NB4 (cell line): ENCODE measurements at regions not wholly inside any gene's neighbourhood (a gene's known extent, or its start where the extent isn't known, plus 50 kb on each side); places are given as distances from the start of the nearest gene placed in this dataset.

Experiments
- DNase-seq: peaks from one replicate; pipeline ENCODE4 v3.0.0; 2010; ENCODE audit warnings: low read depth
- H3K4me3 ChIP-seq: one replicate; pipeline ENCODE4 v1.5.1; 2011; ENCODE audit warnings: mild to moderate bottlenecking, low read depth, low read length, moderate library complexity
- MAX ChIP-seq: IDR thresholded peaks from 2 replicates; pipeline ENCODE4 v1.6.1; 2011; ENCODE audit warnings: low read depth, low read length
- MYC ChIP-seq: IDR thresholded peaks from 2 replicates; pipeline ENCODE4 v1.6.1; 2011; ENCODE audit warnings: low read depth, low read length
- POLR2A ChIP-seq: IDR thresholded peaks from 2 replicates; pipeline ENCODE4 v1.6.1; 2011; ENCODE audit warnings: mild to moderate bottlenecking; ENCODE audit not compliant: insufficient read length; ENCODE audit errors: extremely low read depth
- TF ChIP-seq, protein P1 (sequence below): IDR thresholded peaks from one replicate; pipeline ENCODE4 v1.5.1; 2012; ENCODE audit warnings: low read depth, low read length

DNA sequence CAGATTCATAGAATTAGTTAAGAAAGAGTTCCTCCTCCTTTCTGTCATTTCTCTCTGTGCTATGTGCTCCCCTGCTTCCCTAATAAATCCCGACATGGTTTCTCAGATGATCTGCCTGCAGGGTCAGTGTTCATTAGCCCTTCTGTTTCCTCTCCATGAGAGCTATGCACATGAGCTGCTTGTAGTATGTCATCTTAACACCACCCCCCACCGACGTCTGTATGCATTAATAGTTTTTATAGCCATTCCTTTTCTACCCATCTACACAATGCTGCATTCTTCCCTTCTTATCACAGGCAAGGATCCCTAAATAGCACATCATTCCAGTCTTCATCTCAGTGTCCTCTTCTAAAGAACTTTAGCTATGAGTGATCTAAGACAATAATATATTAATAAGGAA lies 809.1 kb downstream of the ANKRD7 start:
- TF ChIP-seq, protein P1, sequence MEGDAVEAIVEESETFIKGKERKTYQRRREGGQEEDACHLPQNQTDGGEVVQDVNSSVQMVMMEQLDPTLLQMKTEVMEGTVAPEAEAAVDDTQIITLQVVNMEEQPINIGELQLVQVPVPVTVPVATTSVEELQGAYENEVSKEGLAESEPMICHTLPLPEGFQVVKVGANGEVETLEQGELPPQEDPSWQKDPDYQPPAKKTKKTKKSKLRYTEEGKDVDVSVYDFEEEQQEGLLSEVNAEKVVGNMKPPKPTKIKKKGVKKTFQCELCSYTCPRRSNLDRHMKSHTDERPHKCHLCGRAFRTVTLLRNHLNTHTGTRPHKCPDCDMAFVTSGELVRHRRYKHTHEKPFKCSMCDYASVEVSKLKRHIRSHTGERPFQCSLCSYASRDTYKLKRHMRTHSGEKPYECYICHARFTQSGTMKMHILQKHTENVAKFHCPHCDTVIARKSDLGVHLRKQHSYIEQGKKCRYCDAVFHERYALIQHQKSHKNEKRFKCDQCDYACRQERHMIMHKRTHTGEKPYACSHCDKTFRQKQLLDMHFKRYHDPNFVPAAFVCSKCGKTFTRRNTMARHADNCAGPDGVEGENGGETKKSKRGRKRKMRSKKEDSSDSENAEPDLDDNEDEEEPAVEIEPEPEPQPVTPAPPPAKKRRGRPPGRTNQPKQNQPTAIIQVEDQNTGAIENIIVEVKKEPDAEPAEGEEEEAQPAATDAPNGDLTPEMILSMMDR: no peak
- TF ChIP-seq MYC: no peak
- no peak for TF ChIP-seq MAX
- TF ChIP-seq POLR2A: no peak
- H3K4me3 ChIP-seq: no peak overlapping the region
- no peak for DNase-seq

- H3K4me3 ChIP-seq: no peak overlapping the region
- DNase-seq: no peak
- no peak for TF ChIP-seq MYC
- TF ChIP-seq, protein P1: no peak
- TF ChIP-seq MAX: no peak
- TF ChIP-seq POLR2A: no peak
Measured at GRCh38 chr7:119037941-119038340, 813.4 kb downstream of the ANKRD7 start.

GRCh38 chr7:119046068-119046467 lies 821.6 kb downstream of the ANKRD7 start:
- DNase-seq: no peak
- TF ChIP-seq, protein P1: no peak
- TF ChIP-seq MAX: no peak
- TF ChIP-seq POLR2A: no peak
- TF ChIP-seq MYC: no peak
- H3K4me3 ChIP-seq: no peak overlapping the region

GRCh38 chr7:119065966-119066365 lies 841.5 kb downstream of the ANKRD7 start:
- TF ChIP-seq POLR2A: no peak
- TF ChIP-seq MYC: no peak
- TF ChIP-seq, protein P1: no peak
- TF ChIP-seq MAX: no peak
- H3K4me3 ChIP-seq: no peak overlapping the region
- no peak for DNase-seq

GRCh38 chr7:119086026-119086425 lies 861.5 kb downstream of the ANKRD7 start:
- TF ChIP-seq, protein P1: no peak
- TF ChIP-seq MYC (no peak), MAX (no peak), POLR2A (no peak)
- no peak overlapping the region for H3K4me3 ChIP-seq
- DNase-seq: no peak

DNA sequence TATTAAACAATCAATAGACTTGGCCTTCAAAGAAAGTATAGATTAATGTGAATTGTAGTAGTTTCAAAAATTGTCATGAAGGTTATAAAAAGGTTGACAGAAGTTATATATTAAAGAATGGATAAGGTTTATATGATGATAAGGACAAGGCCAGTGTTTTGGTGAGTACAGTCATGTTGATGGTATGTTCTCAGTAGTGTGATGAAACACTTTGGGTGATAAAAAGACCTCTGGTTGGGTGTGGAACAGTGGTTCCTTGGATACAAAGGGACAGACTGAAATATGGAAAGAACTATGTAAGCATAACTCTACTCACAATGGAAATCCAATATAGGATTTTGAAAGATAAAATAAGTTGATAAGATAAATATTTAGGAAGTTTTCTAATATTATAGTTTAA lies 866.3 kb downstream of the ANKRD7 start:
- no peak overlapping the region for H3K4me3 ChIP-seq
- DNase-seq: no peak

More for the DNA sequence above, 866.3 kb downstream of the ANKRD7 start:
- TF ChIP-seq MYC: no peak
- TF ChIP-seq, protein P1: no peak
- no peak for TF ChIP-seq POLR2A
- TF ChIP-seq MAX: no peak
